ENCODE measurements at regions not wholly inside any gene's neighbourhood (a gene's known extent, or its start where the extent isn't known, plus 50 kb on each side); places are given as distances from the start of the nearest gene placed in this dataset.

- no peak overlapping the region for H3K27ac ChIP-seq (ENCODE audit: low read length)
- H3K9ac ChIP-seq (ENCODE audit: low read length) = no peak overlapping the region
- no peak for DNase-seq
- H2AFZ ChIP-seq (ENCODE audit: low read length) = no peak overlapping the region
- TF ChIP-seq EZH2phosphoT487 (IDR thresholded peaks at IDR 0.05; ENCODE audit: low read length) (no peak), CTCF (IDR thresholded peaks at IDR 0.05; ENCODE audit: low read length) (no peak), EZH2 (optimal IDR thresholded peaks at IDR 0.05; ENCODE audit: low read depth, low read length) (no peak)
- H3K4me1 ChIP-seq (ENCODE audit: low read length) = no peaks in the 10 kb centered on the region
- H3K27me3 ChIP-seq (replicated peaks; ENCODE audit: insufficient read depth, low read length) = no peaks in the 10 kb centered on the region
- H4K20me1 ChIP-seq (ENCODE audit: insufficient read depth, low read length) = no peaks in the 10 kb centered on the region
- H3K4me2 ChIP-seq (ENCODE audit: low read depth, low read length) = no peak overlapping the region
- no peaks in the 10 kb centered on the region for H3F3A ChIP-seq (ENCODE audit: insufficient read depth, low read length)
- H3K9me2 ChIP-seq (replicated peaks; ENCODE audit: insufficient read depth, low read length) = no peaks in the 10 kb centered on the region
- no peaks in the 10 kb centered on the region for H3K36me3 ChIP-seq (replicated peaks; ENCODE audit: insufficient read depth, low read length)
- H3K9me3 ChIP-seq (replicated peaks; ENCODE audit: insufficient read depth, low read length) = no peaks in the 10 kb centered on the region
- H3K79me2 ChIP-seq (ENCODE audit: low read length) = no peaks in the 10 kb centered on the region
- H3K4me3 ChIP-seq (ENCODE audit: low read length) = no peak overlapping the region
Measured at GRCh38 chr5:36383942-36384341, 82.2 kb upstream of the RANBP3L start.

- no peaks in the 10 kb centered on the region for H3K27me3 ChIP-seq (replicated peaks; ENCODE audit: insufficient read depth, low read length)
- H3K9ac ChIP-seq (ENCODE audit: low read length) = no peak overlapping the region
- no peaks in the 10 kb centered on the region for H4K20me1 ChIP-seq (ENCODE audit: insufficient read depth, low read length)
- no peak for DNase-seq
- H3K9me2 ChIP-seq (replicated peaks; ENCODE audit: insufficient read depth, low read length) = no peaks in the 10 kb centered on the region
- no peak overlapping the region for H2AFZ ChIP-seq (ENCODE audit: low read length)
- no peaks in the 10 kb centered on the region for H3F3A ChIP-seq (ENCODE audit: insufficient read depth, low read length)
- H3K4me3 ChIP-seq (ENCODE audit: low read length) = no peak overlapping the region
- no peaks in the 10 kb centered on the region for H3K36me3 ChIP-seq (replicated peaks; ENCODE audit: insufficient read depth, low read length)
- TF ChIP-seq EZH2 (optimal IDR thresholded peaks at IDR 0.05; ENCODE audit: low read depth, low read length) = no peak
- TF ChIP-seq EZH2phosphoT487 (IDR thresholded peaks at IDR 0.05; ENCODE audit: low read length) = no peak
- no peak for TF ChIP-seq CTCF (IDR thresholded peaks at IDR 0.05; ENCODE audit: low read length)
- no peaks in the 10 kb centered on the region for H3K9me3 ChIP-seq (replicated peaks; ENCODE audit: insufficient read depth, low read length)
- H3K79me2 ChIP-seq (ENCODE audit: low read length) = no peaks in the 10 kb centered on the region
- no peak overlapping the region for H3K4me2 ChIP-seq (ENCODE audit: low read depth, low read length)
- no peaks in the 10 kb centered on the region for H3K4me1 ChIP-seq (ENCODE audit: low read length)
- H3K27ac ChIP-seq (ENCODE audit: low read length) = no peak overlapping the region
Measured at GRCh38 chr5:36384845-36385244, 83.1 kb upstream of the RANBP3L start.

- no peak for DNase-seq
- no peaks in the 10 kb centered on the region for H3K36me3 ChIP-seq (replicated peaks; ENCODE audit: insufficient read depth, low read length)
- no peaks in the 10 kb centered on the region for H3K9me3 ChIP-seq (replicated peaks; ENCODE audit: insufficient read depth, low read length)
- H2AFZ ChIP-seq (ENCODE audit: low read length) = no peak overlapping the region
- no peaks in the 10 kb centered on the region for H3F3A ChIP-seq (ENCODE audit: insufficient read depth, low read length)
- H3K4me1 ChIP-seq (ENCODE audit: low read length) = no peaks in the 10 kb centered on the region
- no peaks in the 10 kb centered on the region for H3K27me3 ChIP-seq (replicated peaks; ENCODE audit: insufficient read depth, low read length)
- no peaks in the 10 kb centered on the region for H3K9me2 ChIP-seq (replicated peaks; ENCODE audit: insufficient read depth, low read length)
- no peaks in the 10 kb centered on the region for H4K20me1 ChIP-seq (ENCODE audit: insufficient read depth, low read length)
- H3K9ac ChIP-seq (ENCODE audit: low read length) = no peak overlapping the region
- no peak overlapping the region for H3K4me2 ChIP-seq (ENCODE audit: low read depth, low read length)
- no peak overlapping the region for H3K4me3 ChIP-seq (ENCODE audit: low read length)
- TF ChIP-seq EZH2 (optimal IDR thresholded peaks at IDR 0.05; ENCODE audit: low read depth, low read length) (no peak), CTCF (IDR thresholded peaks at IDR 0.05; ENCODE audit: low read length) (no peak), EZH2phosphoT487 (IDR thresholded peaks at IDR 0.05; ENCODE audit: low read length) (no peak)
- no peaks in the 10 kb centered on the region for H3K79me2 ChIP-seq (ENCODE audit: low read length)
- no peak overlapping the region for H3K27ac ChIP-seq (ENCODE audit: low read length)
Measured at GRCh38 chr5:36385495-36385894, 83.8 kb upstream of the RANBP3L start.
